CD4-positive, alpha-beta T cell (primary cell): ENCODE measurements at regions not wholly inside any gene's neighbourhood (a gene's known extent, or its start where the extent isn't known, plus 50 kb on each side); places are given as distances from the start of the nearest gene placed in this dataset.

Source experiments
- ATAC-seq: fragments of 200-7000 bp; cut with Tn5 transposase; one replicate; pipeline ENCODE4 v1.10.0; 2022; ENCODE audit warnings: mild to moderate bottlenecking; ENCODE audit not compliant: poor library complexity
- CTCF ChIA-PET: fragments of 350-600 bp; sonication (Branson Sonifier 250); formaldehyde crosslinking; loops from one replicate; lab custom pipeline; 2021; ENCODE audit warnings: antibody characterized with exemption, inconsistent platforms; lab: Charles Lee
- POLR2A ChIA-PET: fragments of 350-600 bp; sonication (Branson Sonifier 250); formaldehyde crosslinking; loops from one replicate; lab custom pipeline; 2021; ENCODE audit warnings: antibody characterized with exemption, inconsistent platforms; lab: Charles Lee
- DNase-seq, 14 experiments: peaks; one replicate each; pipeline ENCODE4 v3.0.0-alpha.2; 2013 to 2020; ENCODE audit warnings: mixed read lengths in 2 of 14
- H3K27ac ChIP-seq, 2 donors: one replicate each; pipeline versions ENCODE4 v1.5.1 to v1.7.0; 2013; ENCODE audit warnings: low read length in 2 of 2, low read depth in 1 of 2, mild to moderate bottlenecking in 1 of 2
- H3K27me3 ChIP-seq, 2 experiments: 1 replicate in 1 of 2; 2 replicates in 1 of 2; pipeline versions ENCODE4 v1.6.1 to v1.7.0; 2013; ENCODE audit warnings: low read length in 2 of 2, control low read depth in 1 of 2, mild to moderate bottlenecking in 1 of 2, moderate library complexity in 1 of 2; ENCODE audit not compliant: insufficient read depth in 2 of 2, control insufficient read depth in 1 of 2
- H3K36me3 ChIP-seq: one replicate; pipeline ENCODE4 v1.6.1; 2013; ENCODE audit warnings: low read length, control low read depth; ENCODE audit not compliant: insufficient read depth
- H3K4me1 ChIP-seq: one replicate; pipeline ENCODE4 v1.6.1; 2013; ENCODE audit warnings: low read length, control low read depth; ENCODE audit not compliant: insufficient read depth
- H3K4me3 ChIP-seq: one replicate; pipeline ENCODE4 v1.5.1; 2013; ENCODE audit warnings: mild to moderate bottlenecking, low read length, moderate library complexity
- H3K9me3 ChIP-seq, 2 experiments: 1 replicate in 1 of 2; 2 replicates in 1 of 2; pipeline versions ENCODE4 v1.6.1 to v1.7.0; 2013; ENCODE audit warnings: low read length in 2 of 2, mild to moderate bottlenecking in 2 of 2, control low read depth in 1 of 2, moderate library complexity in 1 of 2; ENCODE audit not compliant: control insufficient read depth in 1 of 2, insufficient read depth in 1 of 2
- H3K27ac Mint-ChIP-seq: one replicate; pipeline ENCODE4 v1.8.0; 2020; ENCODE audit warnings: mixed read lengths
- H3K27me3 Mint-ChIP-seq: one replicate; pipeline ENCODE4 v1.8.0; 2021; ENCODE audit warnings: mixed read lengths
- H3K36me3 Mint-ChIP-seq: one replicate; pipeline ENCODE4 v1.8.0; 2021; ENCODE audit warnings: low read depth, mixed read lengths
- H3K4me1 Mint-ChIP-seq: one replicate; pipeline ENCODE4 v1.8.0; 2021; ENCODE audit warnings: low read depth, mixed read lengths
- H3K4me3 Mint-ChIP-seq: one replicate; pipeline ENCODE4 v1.8.0; 2020; ENCODE audit warnings: mild to moderate bottlenecking, mixed read lengths
- H3K9me3 Mint-ChIP-seq: one replicate; pipeline ENCODE4 v1.8.0; 2020; ENCODE audit warnings: mixed read lengths
- intact Hi-C, 2 experiments: fragments of 100-400 bp; cut with DNase I in 1 of 2; cut with micrococcal nuclease in 1 of 2; formaldehyde crosslinking; loops; one replicate each; pipeline versions ENCODE4 v1.15.1 to v1.9.0; 2023 to 2025; cut with DNase I, micrococcal nuclease
- TF ChIP-seq, protein P1 (sequence below): fragments of 200-600 bp; IDR thresholded peaks from one replicate; pipeline ENCODE4 v1.8.0; 2022; ENCODE audit warnings: antibody characterized with exemption, mild to moderate bottlenecking

DNA sequence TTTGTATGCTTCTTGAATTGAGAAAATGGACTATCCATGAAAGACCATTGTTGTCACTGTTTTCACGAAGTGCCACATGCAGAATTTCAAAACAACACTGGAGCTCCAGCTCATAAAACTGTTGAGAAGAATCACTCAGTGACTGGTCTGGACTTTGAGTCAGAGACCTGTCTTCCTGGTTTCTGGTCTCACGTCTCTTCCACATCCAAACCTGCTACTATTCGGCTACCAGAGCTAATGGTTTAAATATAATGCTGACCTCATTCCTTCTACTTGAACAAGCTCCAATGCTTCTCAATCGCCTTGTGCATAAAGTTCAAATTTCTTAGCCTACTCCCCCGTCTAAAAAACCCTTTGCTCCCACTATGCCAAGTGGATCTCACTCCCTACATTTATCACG lies 227.9 kb upstream of the NR2F2 start:
- TF ChIP-seq, protein P1, sequence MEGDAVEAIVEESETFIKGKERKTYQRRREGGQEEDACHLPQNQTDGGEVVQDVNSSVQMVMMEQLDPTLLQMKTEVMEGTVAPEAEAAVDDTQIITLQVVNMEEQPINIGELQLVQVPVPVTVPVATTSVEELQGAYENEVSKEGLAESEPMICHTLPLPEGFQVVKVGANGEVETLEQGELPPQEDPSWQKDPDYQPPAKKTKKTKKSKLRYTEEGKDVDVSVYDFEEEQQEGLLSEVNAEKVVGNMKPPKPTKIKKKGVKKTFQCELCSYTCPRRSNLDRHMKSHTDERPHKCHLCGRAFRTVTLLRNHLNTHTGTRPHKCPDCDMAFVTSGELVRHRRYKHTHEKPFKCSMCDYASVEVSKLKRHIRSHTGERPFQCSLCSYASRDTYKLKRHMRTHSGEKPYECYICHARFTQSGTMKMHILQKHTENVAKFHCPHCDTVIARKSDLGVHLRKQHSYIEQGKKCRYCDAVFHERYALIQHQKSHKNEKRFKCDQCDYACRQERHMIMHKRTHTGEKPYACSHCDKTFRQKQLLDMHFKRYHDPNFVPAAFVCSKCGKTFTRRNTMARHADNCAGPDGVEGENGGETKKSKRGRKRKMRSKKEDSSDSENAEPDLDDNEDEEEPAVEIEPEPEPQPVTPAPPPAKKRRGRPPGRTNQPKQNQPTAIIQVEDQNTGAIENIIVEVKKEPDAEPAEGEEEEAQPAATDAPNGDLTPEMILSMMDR, result no peak
- H3K9me3 ChIP-seq, result peaks cover 0 to 3% of the 10 kb centered on the region in 2 experiments
- ChIA-PET POLR2A (no interaction called here), CTCF (no interaction called here)
- no peaks in the 10 kb centered on the region for H3K36me3 ChIP-seq
- H3K4me1 Mint-ChIP-seq, result no peaks in the 10 kb centered on the region
- no peak overlapping the region for H3K4me3 Mint-ChIP-seq
- no peaks in the 10 kb centered on the region for H3K36me3 Mint-ChIP-seq
- intact Hi-C loops, result no loop called here
- H3K4me1 ChIP-seq, result no peaks in the 10 kb centered on the region
- H3K27me3 ChIP-seq, result no peaks in the 10 kb centered on the region
- H3K27me3 Mint-ChIP-seq, result no peaks in the 10 kb centered on the region
- H3K4me3 ChIP-seq, result no peak overlapping the region
- no peak overlapping the region for H3K27ac ChIP-seq
- no peak overlapping the region for H3K27ac Mint-ChIP-seq
- H3K9me3 Mint-ChIP-seq, result no peaks in the 10 kb centered on the region
- DNase-seq (no peak), ATAC-seq (no peak)

- intact Hi-C loops, result no loop called here
- POLR2A ChIA-PET, result no interaction called here
- no peaks in the 10 kb centered on the region for H3K4me1 ChIP-seq
- H3K27me3 ChIP-seq, result no peaks in the 10 kb centered on the region
- no peak overlapping the region for H3K4me3 Mint-ChIP-seq
- CTCF ChIA-PET, result no interaction called here
- H3K4me3 ChIP-seq, result no peak overlapping the region
- no peaks in the 10 kb centered on the region for H3K9me3 ChIP-seq
- DNase-seq, result no peak
- no peaks in the 10 kb centered on the region for H3K27me3 Mint-ChIP-seq
- ATAC-seq, result no peak
- H3K36me3 Mint-ChIP-seq, result no peaks in the 10 kb centered on the region
- H3K27ac ChIP-seq, result no peak overlapping the region
- TF ChIP-seq, protein P1, result no peak
- no peaks in the 10 kb centered on the region for H3K9me3 Mint-ChIP-seq
- no peaks in the 10 kb centered on the region for H3K36me3 ChIP-seq
- no peaks in the 10 kb centered on the region for H3K4me1 Mint-ChIP-seq
- no peak overlapping the region for H3K27ac Mint-ChIP-seq
Measured at GRCh38 chr15:96106181-96106580, 224.3 kb upstream of the NR2F2 start.

DNA sequence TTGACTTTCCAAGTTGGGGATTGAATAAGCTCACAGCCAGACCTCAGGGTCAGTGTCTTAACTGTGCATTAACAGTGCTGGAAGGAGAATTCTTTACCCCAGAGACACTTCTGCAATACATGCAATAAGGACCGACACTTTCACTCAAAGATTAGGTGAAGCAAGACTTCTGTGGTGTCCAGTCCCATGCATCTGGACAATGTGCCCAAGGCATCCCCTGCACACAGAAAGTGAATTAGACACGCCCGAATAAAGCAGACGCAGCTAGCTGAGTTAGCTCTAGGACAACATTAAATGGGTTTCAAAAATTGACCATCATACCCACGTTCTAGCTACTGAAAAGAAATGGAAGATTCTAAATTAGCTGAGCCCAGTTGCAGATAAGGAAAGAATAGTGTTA lies 223.9 kb upstream of the NR2F2 start:
- Mint-ChIP-seq H3K4me3 (no peak overlapping the region), H3K27ac (no peak overlapping the region), H3K9me3 (no peaks in the 10 kb centered on the region), H3K36me3 (no peaks in the 10 kb centered on the region), H3K27me3 (no peaks in the 10 kb centered on the region), H3K4me1 (no peaks in the 10 kb centered on the region)
- TF ChIP-seq, protein P1, result no peak
- Histone ChIP-seq H3K9me3 (no peaks in the 10 kb centered on the region), H3K27me3 (no peaks in the 10 kb centered on the region), H3K4me3 (no peak overlapping the region), H3K27ac (no peak overlapping the region), H3K4me1 (no peaks in the 10 kb centered on the region), H3K36me3 (no peaks in the 10 kb centered on the region)
- intact Hi-C loops, result no loop called here
- no peak for DNase-seq
- ATAC-seq, result no peak
- CTCF ChIA-PET, result no interaction called here
- POLR2A ChIA-PET, result no interaction called here
